ENCODE measurements at regions not wholly inside any gene's neighbourhood (a gene's known extent, or its start where the extent isn't known, plus 50 kb on each side); places are given as distances from the start of the nearest gene placed in this dataset.
A peak's percentile ranks its signal among the peaks of the same experiment; 100 is the strongest.
"Not testable (repeated sequence)": the region's sequence is repeated elsewhere in the genome, so short reads cannot be mapped to it uniquely, and the experiment has no call there.

- no peak for DNase-seq
These were observed 368.1 kb upstream of the JARID2 start for GRCh38 chr6:14877758-14878157.

DNA sequence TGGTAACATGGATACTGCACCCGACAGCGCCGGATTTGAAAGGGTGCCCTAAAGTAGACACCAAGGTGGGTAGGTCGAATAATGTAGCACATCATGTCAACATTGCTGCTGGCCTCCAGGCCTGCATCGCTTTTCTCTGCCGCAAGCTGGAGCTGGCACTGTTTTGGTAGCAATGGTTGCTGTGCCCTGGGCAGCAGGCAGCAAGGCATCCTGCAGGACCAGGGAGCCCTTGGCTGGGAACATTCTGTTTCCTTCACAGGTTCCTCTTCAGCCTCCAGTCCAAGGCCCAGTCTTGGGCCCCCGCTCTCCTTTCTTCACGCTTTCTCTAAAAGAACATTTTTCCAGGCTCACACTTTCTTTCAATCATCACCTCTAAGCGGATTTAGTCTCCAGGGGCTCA lies 365.8 kb upstream of the JARID2 start:
- no peak for DNase-seq

DNA sequence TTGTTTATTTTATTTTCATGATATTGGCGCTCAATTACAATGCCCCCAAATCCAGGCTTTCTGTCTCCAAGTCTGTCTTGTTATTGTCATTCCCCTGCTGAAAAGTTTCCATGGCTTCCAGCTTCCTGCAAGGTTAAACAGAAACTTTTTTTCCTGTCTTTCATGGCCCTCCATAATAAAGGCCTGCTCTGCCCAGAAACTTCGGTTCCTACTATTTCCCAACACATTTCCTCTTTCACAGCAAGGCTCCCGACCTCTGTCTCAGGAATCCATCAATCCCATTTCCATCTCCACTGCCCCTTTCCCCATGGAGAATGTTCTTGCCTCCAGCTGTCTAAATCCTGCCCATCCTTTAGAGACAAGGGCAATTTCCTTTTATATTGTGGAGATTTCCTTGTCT lies 365.2 kb upstream of the JARID2 start:
- no peak for DNase-seq

- no peak for DNase-seq
These were observed 364.5 kb upstream of the JARID2 start for GRCh38 chr6:14881398-14881797.

DNA sequence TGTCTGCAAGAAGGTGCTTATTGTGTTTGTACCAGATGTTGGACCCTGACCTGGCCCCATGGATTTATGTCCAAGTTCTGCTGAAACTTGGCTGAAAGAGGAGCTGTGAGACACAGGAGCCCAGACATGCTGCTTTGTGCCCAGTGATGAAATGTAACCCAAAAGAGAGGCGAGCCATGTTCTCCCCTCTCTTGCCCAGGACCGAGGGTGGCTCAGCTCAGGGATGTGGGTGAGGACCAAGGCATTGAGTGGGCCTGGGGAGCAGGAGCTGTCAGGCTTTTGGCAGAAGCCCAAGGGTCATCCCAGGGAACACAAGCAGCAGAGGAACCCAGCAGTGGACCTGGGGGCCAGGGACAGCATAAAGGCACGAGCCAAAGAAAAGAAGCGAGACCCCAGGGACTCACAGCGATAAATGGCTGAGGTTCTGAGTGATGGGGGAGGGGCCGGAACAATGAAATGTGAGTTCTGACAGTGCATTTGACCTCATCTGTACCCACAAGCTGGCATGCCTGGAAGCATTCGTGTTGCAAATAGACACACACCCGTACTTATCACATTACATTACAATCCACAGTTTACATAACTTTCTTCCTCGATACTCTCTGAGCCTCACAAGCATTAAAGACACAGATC lies 363.4 kb upstream of the JARID2 start:
- DNase-seq = peak; percentile 44

GRCh38 chr6:14883921-14884320 lies 361.9 kb upstream of the JARID2 start:
- DNase-seq = no peak

GRCh38 chr6:14885498-14885897 lies 360.4 kb upstream of the JARID2 start:
- no peak for DNase-seq

GRCh38 chr6:14887181-14887580 lies 358.7 kb upstream of the JARID2 start:
- DNase-seq = no peak

- no peak for DNase-seq
These were observed 357.8 kb upstream of the JARID2 start for GRCh38 chr6:14887986-14888574.

DNA sequence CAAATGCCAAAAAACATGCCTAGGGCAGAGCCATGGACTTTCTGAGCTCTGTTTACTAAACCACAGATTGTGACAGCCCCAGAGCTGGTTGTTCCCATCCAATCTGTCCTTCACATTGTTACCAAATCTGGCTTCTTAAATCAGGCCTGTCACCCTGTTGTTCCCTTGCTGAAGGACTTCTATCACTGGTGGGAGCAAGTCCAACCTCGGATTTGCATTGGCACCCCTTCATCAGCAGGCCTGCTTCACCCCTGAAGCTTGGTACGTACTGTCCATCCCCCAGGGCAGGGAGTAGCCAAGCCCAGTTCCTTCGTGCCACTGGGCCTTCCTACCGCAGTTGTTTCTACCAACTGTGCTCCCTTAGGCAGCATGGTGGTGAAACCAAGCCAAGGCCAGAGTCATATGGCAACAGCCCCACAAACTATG lies 357.3 kb upstream of the JARID2 start:
- DNase-seq = no peak

DNA sequence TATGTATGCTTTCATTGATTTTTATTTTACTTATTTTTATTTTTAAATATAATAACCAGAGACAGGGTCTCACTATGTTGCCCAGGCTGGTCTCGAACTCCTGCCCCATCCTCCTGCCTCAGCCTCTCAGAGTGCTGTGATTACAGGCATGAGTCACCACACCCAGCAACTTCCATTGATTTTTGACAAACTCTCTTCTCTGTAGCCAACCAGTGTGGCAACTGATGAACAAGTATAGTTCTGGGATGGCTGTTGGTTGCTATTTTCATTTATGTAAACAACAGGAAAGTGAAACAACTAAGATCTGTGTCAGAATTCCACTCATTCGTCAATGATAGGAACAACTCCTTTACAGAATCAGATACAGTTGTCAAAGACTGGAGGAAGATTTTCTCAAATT lies 356.7 kb upstream of the JARID2 start:
- no peak for DNase-seq

GRCh38 chr6:14889611-14890593 lies 356.0 kb upstream of the JARID2 start:
- DNase-seq = no peak

GRCh38 chr6:14891820-14892375 lies 354.0 kb upstream of the JARID2 start:
- DNase-seq = not testable (repeated sequence)

DNA sequence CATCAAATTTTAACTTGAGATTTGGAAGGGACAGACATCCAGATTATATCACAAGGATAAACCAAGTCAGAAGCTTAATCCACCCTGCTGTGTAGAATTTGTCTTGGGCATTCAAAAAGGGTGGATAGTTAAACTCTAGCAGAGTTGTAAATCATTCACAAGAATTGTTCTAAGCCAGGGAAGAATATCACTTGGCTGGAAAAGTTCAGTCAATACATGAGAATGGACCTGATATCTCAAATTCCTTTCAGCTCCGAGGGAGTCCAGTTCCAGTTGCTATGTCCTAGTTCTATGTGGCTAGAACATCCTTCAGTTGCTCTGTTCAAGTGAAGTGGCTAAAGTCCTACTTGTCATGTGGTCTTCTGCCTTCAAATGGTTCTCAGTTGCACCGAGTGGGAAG lies 351.8 kb upstream of the JARID2 start:
- no peak for DNase-seq

GRCh38 chr6:14896475-14896874 lies 349.4 kb upstream of the JARID2 start:
- no peak for DNase-seq

- no peak for DNase-seq
These were observed 348.0 kb upstream of the JARID2 start for GRCh38 chr6:14897831-14898230.

DNA sequence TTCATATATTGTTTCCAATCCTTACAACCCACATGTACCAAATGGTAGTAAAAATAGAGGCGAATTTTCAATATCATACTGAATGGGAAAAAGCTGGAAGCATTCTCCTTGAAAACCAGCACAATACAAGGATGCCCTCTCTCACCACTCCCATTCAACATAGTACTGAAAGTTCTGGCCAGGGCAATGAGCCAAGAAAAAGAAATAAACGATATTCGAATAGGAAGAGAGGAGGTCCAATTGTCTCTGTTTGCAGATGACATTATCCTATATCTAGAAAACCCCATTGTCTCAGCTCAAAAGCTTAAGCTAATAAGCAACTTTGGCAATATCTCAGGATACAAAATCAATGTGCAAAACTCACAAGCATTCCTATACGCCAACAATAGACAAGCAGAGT lies 346.4 kb upstream of the JARID2 start:
- not testable (repeated sequence) for DNase-seq

DNA sequence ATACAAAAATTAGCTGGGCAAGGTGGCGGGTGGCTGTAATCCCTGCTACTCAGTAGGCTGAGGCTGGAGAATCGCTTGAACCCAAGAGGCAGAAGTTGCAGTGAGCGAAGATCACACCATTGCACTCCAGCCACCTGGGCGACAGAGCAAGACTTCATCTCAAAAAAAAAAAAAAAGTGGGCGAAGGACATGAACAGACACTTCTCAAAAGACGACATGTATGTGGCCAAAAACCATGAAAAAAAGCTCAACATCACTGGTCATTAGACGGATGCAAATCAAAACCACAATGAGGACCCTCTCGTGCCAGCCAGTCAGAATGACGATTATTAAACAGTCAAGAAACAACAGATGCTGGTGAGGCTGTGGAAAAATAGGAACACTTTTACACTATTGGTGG lies 344.9 kb upstream of the JARID2 start:
- DNase-seq = no peak

DNA sequence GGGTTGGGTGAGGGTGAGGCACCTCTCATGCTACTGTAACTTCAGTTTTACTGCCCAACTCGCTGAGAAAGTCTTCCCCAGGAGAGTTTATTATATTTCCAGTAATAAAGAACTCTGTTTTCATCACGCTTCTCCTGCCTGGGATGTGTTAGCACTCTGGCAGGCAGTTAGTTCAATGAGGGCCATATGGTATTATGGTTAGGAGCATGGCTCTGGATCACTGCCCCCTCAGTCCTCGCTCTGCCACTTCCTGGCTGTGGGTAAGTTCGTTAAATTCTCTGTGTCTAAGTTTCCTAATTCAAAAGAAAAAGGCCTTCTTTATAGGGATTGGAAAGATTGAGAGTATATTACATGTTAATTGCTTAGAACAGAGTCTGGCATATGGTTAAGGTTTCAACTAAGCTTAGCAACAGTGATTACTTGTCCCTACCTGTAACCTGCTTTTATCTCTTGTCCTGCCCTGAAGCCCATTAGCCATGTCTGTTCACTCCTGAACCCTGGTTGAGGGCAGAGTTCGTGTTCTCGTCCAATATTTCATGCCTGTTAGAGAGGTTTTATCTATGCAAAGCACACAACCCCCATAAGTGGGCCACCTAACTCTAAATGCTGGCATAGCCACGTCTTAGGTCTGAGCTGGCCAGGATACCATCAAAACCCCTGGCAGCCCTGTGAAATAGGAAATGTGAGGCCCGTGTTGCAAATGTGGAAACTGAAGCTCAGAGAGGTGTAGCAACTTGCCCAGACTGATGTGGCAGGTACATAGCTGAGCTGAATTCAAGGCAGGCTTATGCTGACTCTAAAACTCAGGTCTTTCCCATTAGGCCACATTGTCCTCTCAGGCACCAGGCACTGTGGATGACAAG lies 342.5 kb upstream of the JARID2 start:
- no peak for DNase-seq

DNA sequence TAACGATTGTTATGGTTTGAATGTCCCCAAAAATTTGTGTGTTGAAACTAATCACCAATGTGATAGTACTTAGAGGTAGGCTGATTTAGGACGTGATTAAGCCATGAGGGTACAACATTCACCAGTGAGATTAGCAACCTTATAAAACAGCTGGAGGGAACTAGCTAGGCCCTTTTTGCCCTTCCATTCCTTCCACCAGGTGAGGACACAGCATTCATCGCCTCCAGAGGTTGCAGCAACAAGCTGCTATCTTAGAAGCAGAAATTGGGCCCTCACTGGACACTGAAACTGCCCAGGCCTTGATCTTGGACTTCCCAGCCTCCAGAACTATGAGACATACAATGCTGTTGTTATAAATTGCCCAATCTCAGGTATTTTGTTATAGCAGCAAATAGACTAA lies 340.7 kb upstream of the JARID2 start:
- no peak for DNase-seq

GRCh38 chr6:14906621-14907020 lies 339.2 kb upstream of the JARID2 start:
- no peak for DNase-seq

DNA sequence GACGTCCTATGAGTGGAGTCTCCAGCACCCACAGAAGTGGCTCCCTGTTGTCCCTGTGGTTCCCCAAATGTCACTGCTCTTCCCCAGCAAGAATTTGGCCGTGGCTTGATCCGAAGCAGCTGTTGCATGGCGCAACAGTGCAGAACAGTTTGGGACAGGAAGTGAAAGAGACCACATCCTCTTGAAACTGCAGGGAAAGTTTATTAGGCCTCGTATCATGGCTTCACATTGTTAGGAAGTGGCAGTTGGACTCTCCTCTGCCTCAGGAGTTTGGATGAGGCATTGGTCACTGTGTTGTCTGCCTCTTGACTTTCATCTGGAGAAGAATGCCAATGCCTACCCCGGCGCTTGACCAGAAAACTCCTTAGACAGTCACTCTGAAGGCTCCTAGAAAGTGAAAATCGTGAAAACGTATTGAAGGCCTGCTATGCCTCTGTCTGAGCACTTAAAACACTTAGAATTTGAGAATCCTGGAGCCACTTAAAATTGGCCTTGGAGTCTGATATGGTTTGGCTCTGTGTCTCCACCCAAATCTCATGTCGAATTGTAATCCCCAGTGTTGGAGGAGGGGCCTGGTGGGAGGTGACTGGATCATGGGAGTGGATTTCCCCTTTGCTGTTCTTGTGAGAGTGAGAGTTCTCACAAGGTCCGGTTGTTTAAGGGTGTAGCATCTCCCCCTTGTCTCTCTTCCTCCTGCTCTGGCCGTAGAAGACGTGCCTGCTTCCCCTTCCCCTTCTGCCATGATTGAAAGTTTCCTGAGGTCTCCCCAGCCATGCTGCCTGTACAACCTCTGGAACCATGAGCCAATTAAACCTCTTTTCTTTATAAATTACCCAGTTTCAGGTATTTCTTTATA lies 334.9 kb upstream of the JARID2 start:
- no peak for DNase-seq

Data from NCI-H2171 (cell line).